SK-N-SH (cell line): ENCODE measurements at regions not wholly inside any gene's neighbourhood (a gene's known extent, or its start where the extent isn't known, plus 50 kb on each side); places are given as distances from the start of the nearest gene placed in this dataset.

Source experiments
- CTCF ChIA-PET: fragments of 300-600, 350-600 bp; formaldehyde crosslinking; extraction: SDS; loops from one replicate; lab custom pipeline; 2021; lab: Yijun Ruan, JAX
- POLR2A ChIA-PET: fragments of 350-600 bp; sonication (Branson Sonifier 250); formaldehyde crosslinking; extraction: SDS; loops from one replicate; lab custom pipeline; 2020; ENCODE audit warnings: antibody characterized with exemption, inconsistent platforms; lab: Yijun Ruan, JAX
- DNase-seq: peaks from one replicate; pipeline ENCODE4 v3.0.0; 2012
- H2AFZ ChIP-seq: fragments of 200-600 bp; sonication (generic); 2 replicates; pipeline ENCODE4 v1.8.1; 2016; ENCODE audit warnings: antibody characterized with exemption, mild to moderate bottlenecking, low read depth
- H3F3A ChIP-seq: fragments of 200-600 bp; sonication (generic); replicated peaks from 2 replicates; pipeline ENCODE3; 2016; ENCODE audit warnings: antibody characterized with exemption, mild to moderate bottlenecking; ENCODE audit not compliant: insufficient read depth
- H3K27ac ChIP-seq, 2 experiments: fragments of 200-500 bp in 1 of 2; fragments of 200-600 bp in 1 of 2; sonication (Bioruptor generic) in 1 of 2; sonication (generic), shearing (Covaris generic) in 1 of 2; 2 replicates each; pipeline versions ENCODE4 v1.5.1 to v1.6.1; 2014 to 2016; ENCODE audit warnings: low read depth in 2 of 2, inconsistent platforms in 1 of 2, low read length in 1 of 2, mild to moderate bottlenecking in 1 of 2, mixed read lengths in 1 of 2
- H3K27me3 ChIP-seq: fragments of 200-600 bp; sonication (generic), shearing (Covaris generic); 2 replicates; pipeline ENCODE4 v1.6.1; 2016; ENCODE audit warnings: mixed run types; ENCODE audit not compliant: insufficient read depth
- H3K36me3 ChIP-seq, 2 experiments: fragments of 200-500 bp in 1 of 2; fragments of 200-600 bp in 1 of 2; sonication (Bioruptor generic) in 1 of 2; sonication (generic) in 1 of 2; replicated peaks in 1 of 2; 2 replicates each; pipeline versions ENCODE3 to v1.5.1; 2014 to 2016; ENCODE audit warnings: low read length in 1 of 2, mild to moderate bottlenecking in 1 of 2; ENCODE audit not compliant: insufficient read depth in 2 of 2, control insufficient read depth in 1 of 2
- H3K4me1 ChIP-seq, 2 experiments: fragments of 200-500 bp in 1 of 2; fragments of 200-600 bp in 1 of 2; sonication (Bioruptor generic) in 1 of 2; sonication (generic), shearing (Covaris generic) in 1 of 2; 2 replicates each; pipeline versions ENCODE4 v1.5.1 to v1.6.1; 2014 to 2016; ENCODE audit warnings: low read depth in 1 of 2, low read length in 1 of 2, mixed run types in 1 of 2; ENCODE audit not compliant: insufficient read depth in 2 of 2, control insufficient read depth in 1 of 2
- H3K4me2 ChIP-seq: fragments of 200-600 bp; sonication (generic), shearing (Covaris generic); 2 replicates; pipeline ENCODE4 v1.6.1; 2017; ENCODE audit warnings: mixed run types
- H3K4me3 ChIP-seq, 2 experiments: fragments of 200-500 bp in 1 of 2; fragments of 200-600 bp in 1 of 2; sonication (Bioruptor generic) in 1 of 2; sonication (generic), shearing (Covaris generic) in 1 of 2; 2 replicates each; pipeline versions ENCODE4 v1.5.1 to v1.8.1; 2014 to 2016; ENCODE audit warnings: low read depth in 2 of 2, inconsistent platforms in 1 of 2, low read length in 1 of 2, mild to moderate bottlenecking in 1 of 2, mixed read lengths in 1 of 2, moderate library complexity in 1 of 2
- H3K79me2 ChIP-seq: fragments of 200-600 bp; sonication (generic); 2 replicates; pipeline ENCODE4 v1.8.1; 2017; ENCODE audit warnings: mild to moderate bottlenecking; ENCODE audit not compliant: insufficient read depth
- H3K9ac ChIP-seq: fragments of 200-600 bp; sonication (generic); 2 replicates; pipeline ENCODE4 v1.6.1; 2017; ENCODE audit warnings: mixed run types
- H3K9me2 ChIP-seq: fragments of 200-600 bp; sonication (generic); 2 replicates; pipeline ENCODE4 v1.6.1; 2017; ENCODE audit warnings: mixed run types
- H3K9me3 ChIP-seq: fragments of 200-600 bp; sonication (generic); 2 replicates; pipeline ENCODE4 v1.6.1; 2017; ENCODE audit warnings: mixed run types, mild to moderate bottlenecking, moderate library complexity
- H4K20me1 ChIP-seq: fragments of 200-600 bp; sonication (generic); 2 replicates; pipeline ENCODE4 v1.6.1; 2017; ENCODE audit warnings: mild to moderate bottlenecking, mixed run types; ENCODE audit not compliant: insufficient read depth
- CTCF ChIP-seq: fragments of 200-600 bp; sonication (generic); IDR thresholded peaks from 2 replicates; pipeline ENCODE4 v1.6.1; 2017; ENCODE audit warnings: antibody characterized with exemption, mild to moderate bottlenecking, moderate library complexity
- ELF1 ChIP-seq: IDR thresholded peaks from 2 replicates; pipeline ENCODE4 v1.4.0; 2012
- EP300 ChIP-seq, 2 experiments: IDR thresholded peaks; 2 replicates each; pipeline versions ENCODE4 v1.4.0 to v1.6.1; 2012; ENCODE audit warnings: borderline replicate concordance in 1 of 2, low read depth in 1 of 2, low read length in 1 of 2
- FOXJ3 ChIP-seq: sonication (generic); formaldehyde crosslinking; IDR thresholded peaks from 2 replicates; pipeline ENCODE4 v1.5.1; 2020; ENCODE audit warnings: mild to moderate bottlenecking, missing genetic modification reagents
- FOXM1 ChIP-seq: IDR thresholded peaks from 2 replicates; pipeline ENCODE4 v1.4.0; 2012; ENCODE audit warnings: low read depth, mild to moderate bottlenecking
- GABPA ChIP-seq: IDR thresholded peaks from 2 replicates; pipeline ENCODE4 v1.4.0; 2012; ENCODE audit warnings: low read depth, mild to moderate bottlenecking
- GATA2 ChIP-seq: sonication (generic); formaldehyde crosslinking; IDR thresholded peaks from 2 replicates; pipeline ENCODE4 v1.5.0; 2020; ENCODE audit warnings: mild to moderate bottlenecking, missing genetic modification reagents
- IRF3 ChIP-seq: fragments of 150-350 bp; IDR thresholded peaks from 2 replicates; pipeline ENCODE4 v1.6.1; 2016; ENCODE audit warnings: mild to moderate bottlenecking, low read depth, low read length
- MAX ChIP-seq: IDR thresholded peaks from 2 replicates; pipeline ENCODE4 v1.4.0; 2012; ENCODE audit warnings: low read depth
- NRF1 ChIP-seq: IDR thresholded peaks from 2 replicates; pipeline ENCODE4 v1.6.1; 2012; ENCODE audit warnings: low read depth, mild to moderate bottlenecking, low read length
- PBX3 ChIP-seq: IDR thresholded peaks from 2 replicates; pipeline ENCODE4; 2012
- RCOR1 ChIP-seq: fragments of 150-350 bp; IDR thresholded peaks from 2 replicates; pipeline ENCODE4 v1.6.1; 2017; ENCODE audit warnings: antibody characterized with exemption, low read length
- SMC3 ChIP-seq: IDR thresholded peaks from 2 replicates; pipeline ENCODE4 v1.6.1; 2012; ENCODE audit warnings: low read depth, low read length, improper control_type of control experiment
- TEAD4 ChIP-seq: IDR thresholded peaks from 2 replicates; pipeline ENCODE4 v1.4.0; 2012; ENCODE audit warnings: mild to moderate bottlenecking, borderline replicate concordance; ENCODE audit not compliant: insufficient read depth
- YY1 ChIP-seq: IDR thresholded peaks from 2 replicates; pipeline ENCODE4 v1.4.0; 2012; ENCODE audit warnings: low read depth, mild to moderate bottlenecking
- ZBTB33 ChIP-seq: IDR thresholded peaks from 2 replicates; pipeline ENCODE4 v1.4.0; 2012; ENCODE audit warnings: low read depth, borderline replicate concordance

GRCh38 chr18:67854340-67854739, 337.8 kb upstream of the DSEL start:
- Histone ChIP-seq H3K79me2 (no peaks in the 10 kb centered on the region), H3K4me1 (no peaks in the 10 kb centered on the region), H3K36me3 (no peaks in the 10 kb centered on the region), H3K9ac (no peak overlapping the region), H3K27me3 (no peaks in the 10 kb centered on the region), H4K20me1 (no peaks in the 10 kb centered on the region), H3K9me3 (peaks cover 5% of the 10 kb centered on the region; the same call in 1 of the 2 replicates), H3F3A (no peaks in the 10 kb centered on the region), H3K9me2 (no peaks in the 10 kb centered on the region), H3K4me3 (no peak overlapping the region), H3K27ac (no peak overlapping the region), H3K4me2 (no peak overlapping the region), H2AFZ (no peak overlapping the region)
- CTCF ChIA-PET: no interaction called here
- POLR2A ChIA-PET: no interaction called here
- TF ChIP-seq TEAD4 (no peak), GATA2 (CRISPR knock-in tag) (no peak), GABPA (no peak), MAX (no peak), IRF3 (no peak), FOXM1 (no peak), SMC3 (no peak), RCOR1 (no peak), PBX3 (no peak), ELF1 (no peak), ZBTB33 (no peak), EP300 (IDR thresholded peaks at IDR 0.05; ENCODE audit: borderline replicate concordance in 1 of 2, low read depth in 1 of 2, low read length in 1 of 2) (no peak), CTCF (no peak), NRF1 (no peak), YY1 (no peak), FOXJ3 (CRISPR knock-in tag) (no peak)
- no peak for DNase-seq
